ENCODE measurements at regions not wholly inside any gene's neighbourhood (a gene's known extent, or its start where the extent isn't known, plus 50 kb on each side); places are given as distances from the start of the nearest gene placed in this dataset.

DNA sequence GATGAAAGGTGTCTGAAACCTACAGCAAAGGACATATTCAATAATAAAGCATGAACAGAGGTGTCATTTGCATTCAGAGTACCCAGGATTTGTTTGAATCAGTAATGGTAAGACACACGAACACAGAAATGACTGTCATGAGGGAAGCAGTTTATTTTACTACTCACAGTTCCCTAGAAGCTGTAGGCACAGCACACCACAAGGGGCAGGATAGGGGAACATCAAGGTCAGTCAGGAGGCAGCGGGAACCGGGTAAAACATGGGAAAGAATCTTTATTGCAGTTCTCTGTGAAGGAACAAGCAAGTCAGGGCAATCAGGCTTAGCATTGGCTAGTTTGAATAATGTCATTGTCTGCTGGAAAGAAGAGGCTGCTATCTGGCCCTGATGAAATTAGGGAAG, 70.2 kb upstream of the PDSS1 start (continued):
- TF ChIP-seq, protein P1, sequence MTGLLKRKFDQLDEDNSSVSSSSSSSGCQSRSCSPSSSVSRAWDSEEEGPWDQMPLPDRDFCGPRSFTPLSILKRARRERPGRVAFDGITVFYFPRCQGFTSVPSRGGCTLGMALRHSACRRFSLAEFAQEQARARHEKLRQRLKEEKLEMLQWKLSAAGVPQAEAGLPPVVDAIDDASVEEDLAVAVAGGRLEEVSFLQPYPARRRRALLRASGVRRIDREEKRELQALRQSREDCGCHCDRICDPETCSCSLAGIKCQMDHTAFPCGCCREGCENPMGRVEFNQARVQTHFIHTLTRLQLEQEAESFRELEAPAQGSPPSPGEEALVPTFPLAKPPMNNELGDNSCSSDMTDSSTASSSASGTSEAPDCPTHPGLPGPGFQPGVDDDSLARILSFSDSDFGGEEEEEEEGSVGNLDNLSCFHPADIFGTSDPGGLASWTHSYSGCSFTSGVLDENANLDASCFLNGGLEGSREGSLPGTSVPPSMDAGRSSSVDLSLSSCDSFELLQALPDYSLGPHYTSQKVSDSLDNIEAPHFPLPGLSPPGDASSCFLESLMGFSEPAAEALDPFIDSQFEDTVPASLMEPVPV (CRISPR knock-in tag; IDR thresholded peaks at IDR 0.05), result no peak
- no peak for TF ChIP-seq ZNF124 (CRISPR knock-in tag; IDR thresholded peaks at IDR 0.05)
- TF ChIP-seq, protein P2, sequence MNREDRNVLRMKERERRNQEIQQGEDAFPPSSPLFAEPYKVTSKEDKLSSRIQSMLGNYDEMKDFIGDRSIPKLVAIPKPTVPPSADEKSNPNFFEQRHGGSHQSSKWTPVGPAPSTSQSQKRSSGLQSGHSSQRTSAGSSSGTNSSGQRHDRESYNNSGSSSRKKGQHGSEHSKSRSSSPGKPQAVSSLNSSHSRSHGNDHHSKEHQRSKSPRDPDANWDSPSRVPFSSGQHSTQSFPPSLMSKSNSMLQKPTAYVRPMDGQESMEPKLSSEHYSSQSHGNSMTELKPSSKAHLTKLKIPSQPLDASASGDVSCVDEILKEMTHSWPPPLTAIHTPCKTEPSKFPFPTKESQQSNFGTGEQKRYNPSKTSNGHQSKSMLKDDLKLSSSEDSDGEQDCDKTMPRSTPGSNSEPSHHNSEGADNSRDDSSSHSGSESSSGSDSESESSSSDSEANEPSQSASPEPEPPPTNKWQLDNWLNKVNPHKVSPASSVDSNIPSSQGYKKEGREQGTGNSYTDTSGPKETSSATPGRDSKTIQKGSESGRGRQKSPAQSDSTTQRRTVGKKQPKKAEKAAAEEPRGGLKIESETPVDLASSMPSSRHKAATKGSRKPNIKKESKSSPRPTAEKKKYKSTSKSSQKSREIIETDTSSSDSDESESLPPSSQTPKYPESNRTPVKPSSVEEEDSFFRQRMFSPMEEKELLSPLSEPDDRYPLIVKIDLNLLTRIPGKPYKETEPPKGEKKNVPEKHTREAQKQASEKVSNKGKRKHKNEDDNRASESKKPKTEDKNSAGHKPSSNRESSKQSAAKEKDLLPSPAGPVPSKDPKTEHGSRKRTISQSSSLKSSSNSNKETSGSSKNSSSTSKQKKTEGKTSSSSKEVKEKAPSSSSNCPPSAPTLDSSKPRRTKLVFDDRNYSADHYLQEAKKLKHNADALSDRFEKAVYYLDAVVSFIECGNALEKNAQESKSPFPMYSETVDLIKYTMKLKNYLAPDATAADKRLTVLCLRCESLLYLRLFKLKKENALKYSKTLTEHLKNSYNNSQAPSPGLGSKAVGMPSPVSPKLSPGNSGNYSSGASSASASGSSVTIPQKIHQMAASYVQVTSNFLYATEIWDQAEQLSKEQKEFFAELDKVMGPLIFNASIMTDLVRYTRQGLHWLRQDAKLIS (CRISPR knock-in tag; IDR thresholded peaks at IDR 0.05), result no peak
- TF ChIP-seq, protein P3, sequence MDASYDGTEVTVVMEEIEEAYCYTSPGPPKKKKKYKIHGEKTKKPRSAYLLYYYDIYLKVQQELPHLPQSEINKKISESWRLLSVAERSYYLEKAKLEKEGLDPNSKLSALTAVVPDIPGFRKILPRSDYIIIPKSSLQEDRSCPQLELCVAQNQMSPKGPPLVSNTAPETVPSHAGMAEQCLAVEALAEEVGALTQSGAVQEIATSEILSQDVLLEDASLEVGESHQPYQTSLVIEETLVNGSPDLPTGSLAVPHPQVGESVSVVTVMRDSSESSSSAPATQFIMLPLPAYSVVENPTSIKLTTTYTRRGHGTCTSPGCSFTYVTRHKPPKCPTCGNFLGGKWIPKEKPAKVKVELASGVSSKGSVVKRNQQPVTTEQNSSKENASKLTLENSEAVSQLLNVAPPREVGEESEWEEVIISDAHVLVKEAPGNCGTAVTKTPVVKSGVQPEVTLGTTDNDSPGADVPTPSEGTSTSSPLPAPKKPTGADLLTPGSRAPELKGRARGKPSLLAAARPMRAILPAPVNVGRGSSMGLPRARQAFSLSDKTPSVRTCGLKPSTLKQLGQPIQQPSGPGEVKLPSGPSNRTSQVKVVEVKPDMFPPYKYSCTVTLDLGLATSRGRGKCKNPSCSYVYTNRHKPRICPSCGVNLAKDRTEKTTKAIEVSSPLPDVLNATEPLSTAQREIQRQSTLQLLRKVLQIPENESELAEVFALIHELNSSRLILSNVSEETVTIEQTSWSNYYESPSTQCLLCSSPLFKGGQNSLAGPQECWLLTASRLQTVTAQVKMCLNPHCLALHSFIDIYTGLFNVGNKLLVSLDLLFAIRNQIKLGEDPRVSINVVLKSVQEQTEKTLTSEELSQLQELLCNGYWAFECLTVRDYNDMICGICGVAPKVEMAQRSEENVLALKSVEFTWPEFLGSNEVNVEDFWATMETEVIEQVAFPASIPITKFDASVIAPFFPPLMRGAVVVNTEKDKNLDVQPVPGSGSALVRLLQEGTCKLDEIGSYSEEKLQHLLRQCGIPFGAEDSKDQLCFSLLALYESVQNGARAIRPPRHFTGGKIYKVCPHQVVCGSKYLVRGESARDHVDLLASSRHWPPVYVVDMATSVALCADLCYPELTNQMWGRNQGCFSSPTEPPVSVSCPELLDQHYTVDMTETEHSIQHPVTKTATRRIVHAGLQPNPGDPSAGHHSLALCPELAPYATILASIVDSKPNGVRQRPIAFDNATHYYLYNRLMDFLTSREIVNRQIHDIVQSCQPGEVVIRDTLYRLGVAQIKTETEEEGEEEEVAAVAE (CRISPR knock-in tag; IDR thresholded peaks at IDR 0.05; ENCODE audit: borderline replicate concordance), result no peak

Data from HepG2 (cell line).